H9 (cell line): ENCODE measurements at regions not wholly inside any gene's neighbourhood (a gene's known extent, or its start where the extent isn't known, plus 50 kb on each side); places are given as distances from the start of the nearest gene placed in this dataset.

Experiments used
- DNase-seq: peaks from one replicate; pipeline ENCODE4 v3.0.0-alpha.2; 2017
- H2AFZ ChIP-seq: one replicate; pipeline ENCODE4 v1.6.1; 2013; ENCODE audit warnings: mild to moderate bottlenecking, low read length, control low read depth, moderate library complexity
- H2AK5ac ChIP-seq: 2 replicates; pipeline ENCODE4 v1.6.1; 2013; ENCODE audit warnings: low read length, control low read depth, mixed read lengths; ENCODE audit not compliant: insufficient read length
- H2BK120ac ChIP-seq: one replicate; pipeline ENCODE4 v1.6.1; 2013; ENCODE audit warnings: low read depth, mild to moderate bottlenecking, low read length, control low read depth, inconsistent platforms; ENCODE audit not compliant: poor library complexity, severe bottlenecking
- H2BK12ac ChIP-seq: 2 replicates; pipeline ENCODE4 v1.6.1; 2013; ENCODE audit warnings: low read length, control low read depth, mixed read lengths, low read depth; ENCODE audit not compliant: insufficient read length
- H2BK15ac ChIP-seq: 2 replicates; pipeline ENCODE4 v1.6.1; 2013; ENCODE audit warnings: low read depth, low read length, control low read depth
- H2BK20ac ChIP-seq: one replicate; pipeline ENCODE4 v1.6.1; 2013; ENCODE audit warnings: low read depth, mild to moderate bottlenecking, low read length, control low read depth, inconsistent platforms; ENCODE audit not compliant: poor library complexity, severe bottlenecking
- H2BK5ac ChIP-seq: 2 replicates; pipeline ENCODE4 v1.6.1; 2013; ENCODE audit warnings: low read length, control low read depth, mixed read lengths; ENCODE audit not compliant: insufficient read length
- H3K14ac ChIP-seq: 2 replicates; pipeline ENCODE4 v1.6.1; 2013; ENCODE audit warnings: low read length, control low read depth; ENCODE audit not compliant: insufficient read depth
- H3K18ac ChIP-seq: 2 replicates; pipeline ENCODE4 v1.6.1; 2013; ENCODE audit warnings: low read depth, mild to moderate bottlenecking, mixed read lengths, low read length, control low read depth; ENCODE audit not compliant: insufficient read length
- H3K23ac ChIP-seq: 2 replicates; pipeline ENCODE4 v1.6.1; 2013; ENCODE audit warnings: low read length, control low read depth, mixed read lengths, low read depth; ENCODE audit not compliant: insufficient read length
- H3K23me2 ChIP-seq: 2 replicates; pipeline ENCODE4 v1.6.1; 2013; ENCODE audit warnings: low read depth, mild to moderate bottlenecking, mixed read lengths, low read length, control low read depth; ENCODE audit not compliant: insufficient read length, poor library complexity, severe bottlenecking
- H3K27ac ChIP-seq: 2 replicates; pipeline ENCODE4 v1.5.1; 2013; ENCODE audit warnings: low read length, control low read depth, mixed read lengths, low read depth; ENCODE audit not compliant: insufficient read length
- H3K27me3 ChIP-seq: 2 replicates; pipeline ENCODE4 v1.6.1; 2013; ENCODE audit warnings: low read length, control low read depth, inconsistent platforms; ENCODE audit not compliant: insufficient read depth
- H3K4ac ChIP-seq: 2 replicates; pipeline ENCODE4 v1.6.1; 2013; ENCODE audit warnings: low read depth, mild to moderate bottlenecking, control low read depth, inconsistent platforms, low read length, moderate library complexity
- H3K4me1 ChIP-seq: 2 replicates; pipeline ENCODE4 v1.6.1; 2013; ENCODE audit warnings: low read length, control low read depth, inconsistent platforms; ENCODE audit not compliant: insufficient read depth
- H3K4me2 ChIP-seq: 2 replicates; pipeline ENCODE4 v1.6.1; 2013; ENCODE audit warnings: low read length, control low read depth, mixed read lengths; ENCODE audit not compliant: insufficient read length, insufficient read depth
- H3K56ac ChIP-seq: 2 replicates; pipeline ENCODE4 v1.6.1; 2013; ENCODE audit warnings: low read depth, mild to moderate bottlenecking, mixed read lengths, low read length, control low read depth; ENCODE audit not compliant: insufficient read length
- H3K79me1 ChIP-seq: 2 replicates; pipeline ENCODE4 v1.6.1; 2013; ENCODE audit warnings: low read depth, mild to moderate bottlenecking, moderate library complexity, low read length, control low read depth, inconsistent platforms; ENCODE audit not compliant: insufficient read depth, poor library complexity, severe bottlenecking
- H3K79me2 ChIP-seq: 2 replicates; pipeline ENCODE4 v1.6.1; 2013; ENCODE audit warnings: low read length, control low read depth, inconsistent platforms; ENCODE audit not compliant: insufficient read depth
- H3K9ac ChIP-seq: 2 replicates; pipeline ENCODE4 v1.6.1; 2013; ENCODE audit warnings: low read length, control low read depth, mixed read lengths; ENCODE audit not compliant: insufficient read length; ENCODE audit errors: extremely low read depth
- H3K9me3 ChIP-seq: one replicate; pipeline ENCODE4 v1.6.1; 2013; ENCODE audit warnings: low read depth, low read length, inconsistent platforms; ENCODE audit not compliant: control insufficient read depth
- H3T11ph ChIP-seq: one replicate; pipeline ENCODE4 v1.6.1; 2013; ENCODE audit warnings: mild to moderate bottlenecking, low read length, control low read depth, inconsistent platforms
- H4K20me1 ChIP-seq: one replicate; pipeline ENCODE4 v1.6.1; 2013; ENCODE audit not compliant: control insufficient read depth, insufficient read length, insufficient read depth
- H4K5ac ChIP-seq: 2 replicates; pipeline ENCODE4 v1.6.1; 2013; ENCODE audit warnings: low read depth, mild to moderate bottlenecking, mixed read lengths, low read length, control low read depth; ENCODE audit not compliant: insufficient read length
- H4K8ac ChIP-seq: replicated peaks from 2 replicates; pipeline ENCODE4 v1.6.1; 2013; ENCODE audit warnings: low read length, control low read depth, mixed read lengths, low read depth; ENCODE audit not compliant: insufficient read length
- H4K91ac ChIP-seq: 2 replicates; pipeline ENCODE4 v1.6.1; 2013; ENCODE audit warnings: low read depth, mild to moderate bottlenecking, moderate library complexity, mixed read lengths, low read length, control low read depth; ENCODE audit not compliant: insufficient read length
- H3K27ac Mint-ChIP-seq, 3 experiments: 2 replicates in 2 of 3; 3 replicates in 1 of 3; pipeline ENCODE4 v1.8.0; 2020 to 2021; ENCODE audit warnings: mixed read lengths in 3 of 3, mild to moderate bottlenecking in 1 of 3, moderate library complexity in 1 of 3
- H3K27me3 Mint-ChIP-seq: 2 replicates; pipeline ENCODE4 v1.8.0; 2021; ENCODE audit warnings: low read depth, mild to moderate bottlenecking, moderate library complexity, mixed read lengths
- H3K36me3 Mint-ChIP-seq, 3 experiments: 2 replicates in 2 of 3; 3 replicates in 1 of 3; pipeline ENCODE4 v1.8.0; 2020 to 2021; ENCODE audit warnings: low read depth in 3 of 3, mixed read lengths in 3 of 3; ENCODE audit not compliant: insufficient read depth in 1 of 3
- H3K4me1 Mint-ChIP-seq, 2 experiments: 2 replicates each; pipeline ENCODE4 v1.8.0; 2020; ENCODE audit warnings: mixed read lengths in 2 of 2
- H3K4me3 Mint-ChIP-seq, 2 experiments: 2 replicates in 1 of 2; 3 replicates in 1 of 2; pipeline ENCODE4 v1.8.0; 2020 to 2021; ENCODE audit warnings: mild to moderate bottlenecking in 2 of 2, mixed read lengths in 2 of 2, moderate library complexity in 1 of 2
- H3K9me3 Mint-ChIP-seq, 2 experiments: 2 replicates in 1 of 2; 3 replicates in 1 of 2; pipeline ENCODE4 v1.8.0; 2020; ENCODE audit warnings: mild to moderate bottlenecking in 2 of 2, mixed read lengths in 2 of 2, moderate library complexity in 1 of 2
- CTCF ChIP-seq: fragments of 200-600 bp; sonication (generic); conservative IDR thresholded peaks from 3 replicates; pipeline ENCODE4 v1.8.0; 2021; ENCODE audit warnings: antibody characterized with exemption, mild to moderate bottlenecking
- WGBS: extraction: QIAGEN DNeasy Blood & Tissue Kit; methylation state at CpG from one replicate; pipeline ENCODE4 v1.1.7; 2013; ENCODE audit warnings: missing lambda C conversion rate, low lambda C conversion rate, mixed read lengths; ENCODE audit not compliant: insufficient read length; ENCODE audit errors: extremely low coverage; 5-methylcytosine and 5-hydroxymethylcytosine counted together

GRCh38 chr5:175094461-175094860 is 349.5 kb downstream of the DRD1 start:
- H3K27me3 Mint-ChIP-seq = no peaks in the 10 kb centered on the region; the same call in none of the 2 replicates
- Histone ChIP-seq H3K27ac (no peak overlapping the region), H3K27me3 (no peaks in the 10 kb centered on the region), H3K14ac (no peak overlapping the region), H3K4me1 (peaks cover 3% of the 10 kb centered on the region; the same call in 1 of the 2 replicates), H2BK12ac (no peak overlapping the region), H4K5ac (no peak overlapping the region), H2BK20ac (no peak overlapping the region), H3K9me3 (no peaks in the 10 kb centered on the region), H2AK5ac (no peak overlapping the region), H3T11ph (no peak overlapping the region), H3K4me2 (no peak overlapping the region), H4K20me1 (no peaks in the 10 kb centered on the region), H3K79me1 (no peaks in the 10 kb centered on the region), H3K18ac (no peak overlapping the region), H3K9ac (no peak overlapping the region), H4K91ac (no peak overlapping the region), H4K8ac (no peak overlapping the region), H3K56ac (no peak overlapping the region), H2BK15ac (no peak overlapping the region), H2BK120ac (no peak overlapping the region), H2BK5ac (no peak overlapping the region), H3K23me2 (no peaks in the 10 kb centered on the region), H3K4ac (no peak overlapping the region), H3K79me2 (no peaks in the 10 kb centered on the region), H3K23ac (no peak overlapping the region), H2AFZ (no peak overlapping the region)
- no peak for DNase-seq
- H3K4me3 Mint-ChIP-seq = no peak overlapping the region
- peaks cover 0 to 6% of the 10 kb centered on the region in 2 experiments; a peak in 3 of 5 replicates for H3K9me3 Mint-ChIP-seq
- TF ChIP-seq CTCF = no peak
- H3K36me3 Mint-ChIP-seq = no peaks in the 10 kb centered on the region; a peak in 1 of 7 replicates
- WGBS = no CpG with 5 or more reads among the region's 1 CpG
- no peak overlapping the region for H3K27ac Mint-ChIP-seq
- peaks cover 13% of the 10 kb centered on the region in 2 experiments for H3K4me1 Mint-ChIP-seq
